GM08714 (cell line): ENCODE measurements at regions not wholly inside any gene's neighbourhood (a gene's known extent, or its start where the extent isn't known, plus 50 kb on each side); places are given as distances from the start of the nearest gene placed in this dataset.
"Not testable (repeated sequence)": the region's sequence is repeated elsewhere in the genome, so short reads cannot be mapped to it uniquely, and the experiment has no call there.

Experiments
- H3K4me3 ChIP-seq: fragments of 200-500 bp; sonication (Bioruptor generic); 2 replicates; pipeline ENCODE4 v1.5.1; 2014; ENCODE audit warnings: mild to moderate bottlenecking, low read length, inconsistent platforms
- ZNF274 ChIP-seq: IDR thresholded peaks from 2 replicates; pipeline ENCODE4 v1.6.1; 2012; ENCODE audit warnings: mild to moderate bottlenecking, low read depth, low read length

DNA sequence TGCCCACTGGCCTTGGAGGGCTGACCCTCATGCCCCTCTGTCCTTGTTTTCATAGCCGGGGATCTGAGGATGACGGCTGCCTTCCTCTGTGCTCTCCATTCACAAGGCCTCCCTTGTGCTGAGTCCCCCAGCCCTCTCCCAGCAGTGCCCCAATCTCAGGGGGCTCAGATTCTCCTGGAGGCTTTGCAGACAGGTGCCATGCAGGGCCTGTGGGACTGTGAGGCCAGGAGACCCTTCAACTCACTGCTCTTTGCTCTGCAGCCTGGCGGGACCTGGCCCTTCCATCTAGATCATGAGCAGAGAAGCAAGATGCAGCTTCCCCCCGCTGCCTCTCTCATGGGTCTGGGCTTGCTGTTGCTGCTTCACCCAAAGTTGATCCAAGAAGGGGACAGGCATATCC is 356.0 kb downstream of the BCL11B start:
- no peak overlapping the region for H3K4me3 ChIP-seq
- no peak for TF ChIP-seq ZNF274

DNA sequence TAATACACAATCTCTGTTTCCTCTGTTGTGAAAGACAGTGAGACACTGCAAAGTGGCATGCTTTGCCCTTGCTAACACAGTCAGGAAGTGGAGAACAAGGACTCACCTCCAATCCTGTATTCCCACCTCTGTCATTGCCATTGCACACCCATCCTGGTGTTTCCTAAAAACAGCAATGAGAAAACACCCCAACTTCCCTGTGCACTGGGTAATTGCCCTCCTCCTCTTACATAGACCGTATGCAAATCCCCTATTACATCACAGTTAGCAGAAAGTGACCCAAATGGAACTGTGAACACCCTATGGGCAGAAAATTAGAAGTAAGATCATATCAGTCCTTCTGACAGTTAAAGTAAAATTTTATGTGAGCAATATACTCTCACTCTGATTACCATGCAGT is 355.5 kb downstream of the BCL11B start:
- no peak for TF ChIP-seq ZNF274
- no peak overlapping the region for H3K4me3 ChIP-seq

DNA sequence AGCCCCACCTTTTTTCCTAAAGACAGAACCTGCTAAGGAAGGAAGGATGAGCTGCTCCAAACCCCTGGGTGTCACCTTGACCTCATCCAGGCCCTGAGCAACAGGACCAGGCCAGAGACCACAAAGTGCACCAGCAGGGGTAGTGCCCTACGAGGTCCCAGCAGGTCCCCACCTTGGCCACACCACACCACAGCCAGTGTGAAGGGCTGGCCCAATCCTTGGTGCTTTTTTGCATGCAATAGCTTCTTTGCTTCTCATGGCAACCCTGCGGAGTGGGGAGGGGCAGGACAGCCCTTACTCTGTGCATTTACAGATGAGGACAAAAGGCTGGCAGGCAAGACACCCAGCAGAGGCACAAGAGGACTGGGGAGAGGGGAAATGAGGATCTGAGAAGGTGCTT is 352.6 kb downstream of the BCL11B start:
- TF ChIP-seq ZNF274 = no peak

DNA sequence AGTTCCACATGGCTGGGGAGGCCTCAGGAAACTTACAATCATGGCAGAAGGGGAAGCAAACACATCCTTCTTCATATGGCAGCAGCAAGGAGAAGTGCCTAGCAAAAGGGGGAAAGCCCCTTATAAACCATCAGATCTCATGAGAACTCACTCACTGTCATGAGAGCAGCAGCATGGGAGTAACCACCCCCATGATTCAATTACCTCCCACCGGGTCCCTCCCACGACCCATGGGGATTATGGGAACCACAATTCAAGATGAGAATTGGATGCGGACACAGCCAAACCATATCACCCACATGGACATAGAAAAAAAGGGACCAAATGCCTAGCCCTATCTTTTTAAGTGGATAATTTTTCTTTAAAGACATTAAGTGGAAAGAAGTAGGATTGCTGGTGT is 350.7 kb downstream of the BCL11B start:
- H3K4me3 ChIP-seq = not testable (repeated sequence)

More for the DNA sequence above, 352.6 kb downstream of the BCL11B start:
- no peak overlapping the region for H3K4me3 ChIP-seq

- H3K4me3 ChIP-seq = no peak overlapping the region
- TF ChIP-seq ZNF274 = no peak
Measured at GRCh38 chr14:98923596-98923995, 348.4 kb downstream of the BCL11B start.

DNA sequence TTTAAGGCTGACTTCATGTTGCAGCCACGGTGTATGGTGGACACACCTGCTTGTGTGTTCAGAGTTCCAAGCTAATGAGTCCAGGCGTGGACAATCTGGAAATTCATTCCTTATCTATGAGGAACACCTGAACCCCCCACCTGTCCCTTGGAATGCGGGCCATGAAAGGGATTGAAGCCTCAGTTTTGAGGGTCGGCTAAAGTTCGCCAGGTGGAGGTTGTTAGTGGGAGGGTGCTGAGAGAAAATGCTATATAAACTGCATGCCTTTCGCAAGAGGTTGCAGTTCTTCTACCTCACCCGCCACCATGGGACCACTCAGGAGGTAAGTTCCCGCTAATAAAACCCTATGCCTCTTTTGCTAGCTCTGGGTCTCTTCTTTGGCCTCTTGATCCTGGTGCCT is 348.0 kb downstream of the BCL11B start:
- no peak for TF ChIP-seq ZNF274
- no peak overlapping the region for H3K4me3 ChIP-seq

DNA sequence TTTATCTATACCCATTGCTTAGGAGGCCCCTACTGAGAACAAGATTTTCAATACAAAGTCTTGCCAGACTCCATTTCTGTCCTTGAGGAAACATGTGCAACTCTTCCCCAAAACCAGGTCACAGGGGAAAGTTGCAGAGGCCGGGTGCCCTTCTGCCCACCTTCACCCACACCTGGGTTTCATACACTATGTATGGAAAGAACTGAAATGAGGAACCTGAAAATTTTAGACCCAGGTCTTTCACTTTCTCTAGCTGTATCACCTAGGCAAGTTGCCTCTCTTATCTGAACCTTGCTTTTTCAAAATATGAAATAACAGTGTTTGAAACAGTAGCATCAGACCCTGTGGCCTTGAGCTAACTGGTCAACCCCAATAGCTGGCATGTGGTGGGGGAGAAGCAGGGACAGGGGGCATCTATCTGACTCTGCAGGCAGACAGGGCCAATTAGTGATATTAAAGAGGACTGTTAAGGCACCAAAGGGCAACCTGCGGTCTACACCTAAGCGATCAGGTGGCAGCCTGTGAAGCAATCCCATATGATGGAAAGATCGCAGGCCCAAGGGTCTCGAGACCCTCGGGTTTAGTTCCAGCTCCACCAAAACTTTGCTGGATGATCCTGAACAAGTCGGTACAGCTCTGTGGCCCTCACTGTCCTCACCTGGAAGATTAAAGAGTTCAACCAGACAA is 346.5 kb downstream of the BCL11B start:
- no peak overlapping the region for H3K4me3 ChIP-seq
- no peak for TF ChIP-seq ZNF274

- H3K4me3 ChIP-seq = no peak overlapping the region
- TF ChIP-seq ZNF274 = no peak
Measured at GRCh38 chr14:98926146-98926545, 345.9 kb downstream of the BCL11B start.

GRCh38 chr14:98926801-98927200 is 345.2 kb downstream of the BCL11B start:
- no peak for TF ChIP-seq ZNF274
- H3K4me3 ChIP-seq = no peak overlapping the region

GRCh38 chr14:98927986-98928385 is 344.0 kb downstream of the BCL11B start:
- TF ChIP-seq ZNF274 = no peak
- H3K4me3 ChIP-seq = no peak overlapping the region

- no peak overlapping the region for H3K4me3 ChIP-seq
- no peak for TF ChIP-seq ZNF274
Measured at GRCh38 chr14:98928418-98928817, 343.6 kb downstream of the BCL11B start.

GRCh38 chr14:98931126-98931525 is 340.9 kb downstream of the BCL11B start:
- TF ChIP-seq ZNF274 = no peak
- no peak overlapping the region for H3K4me3 ChIP-seq

DNA sequence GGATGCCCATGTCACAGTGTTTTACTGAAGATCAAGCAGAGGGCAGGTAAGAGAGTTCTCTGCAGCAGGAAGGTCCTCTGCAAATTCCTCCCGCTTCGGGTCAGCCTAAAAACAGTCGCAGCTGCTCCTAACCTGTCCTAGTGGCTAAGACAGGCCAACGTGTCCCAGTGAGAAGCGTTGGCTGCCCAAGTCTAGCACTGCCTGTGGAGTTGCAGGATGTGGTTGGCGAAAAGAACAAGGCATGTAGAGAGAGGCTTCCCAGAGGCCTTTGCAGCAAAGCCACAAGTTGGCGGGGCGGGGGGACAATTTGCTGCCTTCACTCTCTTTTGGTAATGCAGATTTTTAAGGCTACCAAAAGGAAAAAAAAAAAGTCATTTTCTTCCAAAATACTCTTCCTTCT is 340.1 kb downstream of the BCL11B start:
- no peak for TF ChIP-seq ZNF274
- no peak overlapping the region for H3K4me3 ChIP-seq

- no peak for TF ChIP-seq ZNF274
Measured at GRCh38 chr14:98932431-98933325, 339.3 kb downstream of the BCL11B start.

GRCh38 chr14:98934569-98934968 is 337.4 kb downstream of the BCL11B start:
- H3K4me3 ChIP-seq = not testable (repeated sequence)

More at GRCh38 chr14:98932431-98933325, 339.3 kb downstream of the BCL11B start:
- H3K4me3 ChIP-seq = no peak overlapping the region
